Esophagus squamous epithelium (tissue), 5 donors: ENCODE measurements at regions not wholly inside any gene's neighbourhood (a gene's known extent, or its start where the extent isn't known, plus 50 kb on each side); places are given as distances from the start of the nearest gene placed in this dataset.

Experiments
- DNase-seq: peaks from one replicate; lab custom pipeline; 2025; lab: John Stamatoyannopoulos, UW
- H3K27ac ChIP-seq, 4 donors: fragments of 200-600 bp; sonication (generic); one replicate each; pipeline ENCODE4 v1.5.1; 2016 to 2019; ENCODE audit warnings: mild to moderate bottlenecking in 1 of 4
- H3K27me3 ChIP-seq, 4 donors: fragments of 200-600 bp; sonication (generic); 1 replicate in 3 of 4; 2 replicates in 1 of 4; pipeline versions ENCODE4 v1.5.1 to v1.6.0; 2017 to 2021; ENCODE audit warnings: antibody characterized with exemption in 1 of 4
- H3K36me3 ChIP-seq, 3 donors: fragments of 200-600 bp; sonication (generic); one replicate each; pipeline ENCODE4 v1.5.1; 2016 to 2019
- H3K4me1 ChIP-seq, 3 donors: fragments of 200-600 bp; sonication (generic); one replicate each; pipeline ENCODE4 v1.5.1; 2017 to 2019
- H3K4me3 ChIP-seq, 4 donors: fragments of 200-600 bp; sonication (generic); 1 replicate in 3 of 4; 2 replicates in 1 of 4; pipeline ENCODE4 v1.5.1; 2016 to 2019; ENCODE audit warnings: mild to moderate bottlenecking in 2 of 4, moderate library complexity in 1 of 4
- H3K9me3 ChIP-seq, 3 donors: fragments of 200-600 bp; sonication (generic); one replicate each; pipeline ENCODE4 v1.5.1; 2016 to 2019
- POLR2A ChIP-seq, 4 donors: fragments of 450-650 bp; IDR thresholded peaks; one replicate each; pipeline ENCODE4 v1.6.1; 2017; ENCODE audit warnings: antibody characterized with exemption in 4 of 4, mild to moderate bottlenecking in 4 of 4, moderate library complexity in 3 of 4
- WGBS, 2 donors: methylation state at CpG; one replicate each; pipeline ENCODE4 v1.1.5; 2018; 5-methylcytosine and 5-hydroxymethylcytosine counted together
- intact Hi-C: fragments of 100-400 bp; cut with DNase I; formaldehyde crosslinking; loops from one replicate; pipeline ENCODE4 v1.15.0; 2022
- TF ChIP-seq, protein P1 (sequence below), 6 experiments: fragments of 450-650 bp in 4 of 6; fragments of 200-600 bp in 2 of 6; sonication (generic) in 2 of 6; IDR thresholded peaks; one replicate each; pipeline ENCODE4 v1.5.1; 2016 to 2019; ENCODE audit warnings: antibody characterized with exemption in 6 of 6, mild to moderate bottlenecking in 4 of 6, moderate library complexity in 4 of 6
- donor health status: DM: yes; HTN: yes; CAD: no.

DNA sequence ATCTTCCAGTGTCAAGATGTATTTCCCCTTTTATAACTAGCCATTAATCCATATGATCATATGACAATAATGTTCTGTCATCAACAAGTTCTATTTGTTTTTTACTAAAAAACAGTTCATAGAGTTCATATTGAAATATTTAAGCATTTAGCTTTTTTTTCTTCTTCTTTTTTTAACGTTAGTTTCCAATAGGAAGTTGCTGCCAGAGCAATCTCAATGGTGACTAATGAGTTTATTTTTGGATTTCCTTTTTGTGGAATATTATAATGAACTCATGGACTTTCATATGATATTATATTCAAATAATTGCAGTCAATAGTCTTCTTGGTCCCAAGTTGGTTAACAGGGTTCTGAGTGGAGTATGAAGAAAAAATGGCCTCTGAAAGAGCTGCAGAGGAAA, 343.3 kb downstream of the BCKDHB start:
- no peaks in the 10 kb centered on the region for H3K27me3 ChIP-seq
- no peaks in the 10 kb centered on the region for H3K36me3 ChIP-seq
- no peak for TF ChIP-seq POLR2A (IDR thresholded peaks at IDR 0.05)
- intact Hi-C loops = no loop called here
- no peak overlapping the region for H3K27ac ChIP-seq
- no peaks in the 10 kb centered on the region for H3K9me3 ChIP-seq
- no peak for DNase-seq
- 9 to 14% methylated on average over 1 of the region's 1 CpG for WGBS, 2 donors
- peaks cover 5 to 21% (median 12%) of the 10 kb centered on the region in 3 donors for H3K4me1 ChIP-seq
- no peak overlapping the region for H3K4me3 ChIP-seq

DNA sequence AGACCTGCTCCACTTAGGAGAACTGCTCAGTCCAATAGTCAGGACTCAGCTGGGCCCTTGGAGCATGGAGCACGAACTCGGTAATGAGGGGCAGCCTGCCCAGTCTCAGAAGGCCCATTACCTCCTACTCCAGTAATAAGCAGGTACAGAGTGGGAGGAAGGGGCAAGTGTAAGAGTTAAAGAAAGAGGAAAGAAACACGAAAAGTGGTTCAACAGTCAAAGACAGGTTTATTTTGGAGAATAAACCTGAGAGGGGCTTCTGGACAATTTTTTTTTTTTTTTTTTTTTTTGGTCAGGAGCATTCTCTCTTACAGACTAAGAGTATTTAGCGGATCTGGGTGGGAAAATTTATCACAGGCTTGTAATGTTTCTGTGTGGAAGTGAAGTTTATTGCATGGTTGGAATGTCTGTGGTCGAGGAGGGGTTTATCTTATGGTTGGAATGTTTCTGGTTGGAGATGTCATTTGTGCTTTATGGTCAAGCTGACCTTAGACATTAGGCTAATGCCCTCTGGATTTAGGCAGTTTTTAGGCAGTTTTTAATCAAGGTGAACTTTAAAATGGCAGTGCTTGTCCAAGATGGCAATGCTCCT, 340.1 kb downstream of the BCKDHB start:
- WGBS, 2 donors = 90 to 92% methylated on average over 5 of the region's 5 CpGs
- Histone ChIP-seq H3K27me3 (no peaks in the 10 kb centered on the region), H3K27ac (no peak overlapping the region), H3K4me3 (no peak overlapping the region), H3K36me3 (no peaks in the 10 kb centered on the region), H3K4me1 (no peaks in the 10 kb centered on the region), H3K9me3 (no peaks in the 10 kb centered on the region)
- TF ChIP-seq, protein P1, sequence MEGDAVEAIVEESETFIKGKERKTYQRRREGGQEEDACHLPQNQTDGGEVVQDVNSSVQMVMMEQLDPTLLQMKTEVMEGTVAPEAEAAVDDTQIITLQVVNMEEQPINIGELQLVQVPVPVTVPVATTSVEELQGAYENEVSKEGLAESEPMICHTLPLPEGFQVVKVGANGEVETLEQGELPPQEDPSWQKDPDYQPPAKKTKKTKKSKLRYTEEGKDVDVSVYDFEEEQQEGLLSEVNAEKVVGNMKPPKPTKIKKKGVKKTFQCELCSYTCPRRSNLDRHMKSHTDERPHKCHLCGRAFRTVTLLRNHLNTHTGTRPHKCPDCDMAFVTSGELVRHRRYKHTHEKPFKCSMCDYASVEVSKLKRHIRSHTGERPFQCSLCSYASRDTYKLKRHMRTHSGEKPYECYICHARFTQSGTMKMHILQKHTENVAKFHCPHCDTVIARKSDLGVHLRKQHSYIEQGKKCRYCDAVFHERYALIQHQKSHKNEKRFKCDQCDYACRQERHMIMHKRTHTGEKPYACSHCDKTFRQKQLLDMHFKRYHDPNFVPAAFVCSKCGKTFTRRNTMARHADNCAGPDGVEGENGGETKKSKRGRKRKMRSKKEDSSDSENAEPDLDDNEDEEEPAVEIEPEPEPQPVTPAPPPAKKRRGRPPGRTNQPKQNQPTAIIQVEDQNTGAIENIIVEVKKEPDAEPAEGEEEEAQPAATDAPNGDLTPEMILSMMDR (IDR thresholded peaks at IDR 0.05) = no peak
- no peak for TF ChIP-seq POLR2A (IDR thresholded peaks at IDR 0.05)
- intact Hi-C loops = no loop called here
- no peak for DNase-seq

- Histone ChIP-seq H3K9me3 (no peaks in the 10 kb centered on the region), H3K36me3 (no peaks in the 10 kb centered on the region), H3K4me1 (peaks cover 0 to 5% (median 0%) of the 10 kb centered on the region in 3 donors), H3K4me3 (no peak overlapping the region), H3K27ac (no peak overlapping the region), H3K27me3 (no peaks in the 10 kb centered on the region)
- intact Hi-C loops = no loop called here
- DNase-seq = no peak
- no peak for TF ChIP-seq POLR2A (IDR thresholded peaks at IDR 0.05)
- TF ChIP-seq, protein P1 (IDR thresholded peaks at IDR 0.05) = no peak
Measured at GRCh38 chr6:80445751-80446150, 339.3 kb downstream of the BCKDHB start.

DNA sequence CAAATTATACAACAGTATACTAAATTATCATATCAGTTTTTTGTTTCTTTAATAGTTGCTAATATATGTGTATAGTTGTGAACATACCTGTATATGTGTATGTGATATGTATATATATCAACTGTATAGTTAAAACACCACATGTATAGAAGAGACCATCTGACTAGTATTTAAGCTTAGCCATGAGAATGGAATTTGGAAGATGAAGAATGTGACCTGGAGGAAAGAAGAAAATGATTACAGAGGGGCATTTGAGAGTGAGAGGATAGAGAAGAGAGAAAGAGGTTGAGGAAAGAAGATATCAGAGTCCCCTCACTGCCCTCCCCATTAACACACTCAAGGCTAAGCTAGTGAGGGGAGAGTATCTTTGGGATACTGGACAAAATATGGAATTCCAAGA, 335.9 kb downstream of the BCKDHB start:
- no peaks in the 10 kb centered on the region for H3K36me3 ChIP-seq
- intact Hi-C loops = no loop called here
- no peaks in the 10 kb centered on the region for H3K27me3 ChIP-seq
- peaks cover 0 to 17% (median 0%) of the 10 kb centered on the region in 3 donors for H3K4me1 ChIP-seq
- TF ChIP-seq, protein P1 (IDR thresholded peaks at IDR 0.05) = no peak
- H3K4me3 ChIP-seq = no peak overlapping the region
- H3K27ac ChIP-seq = no peak overlapping the region
- H3K9me3 ChIP-seq = no peaks in the 10 kb centered on the region
- no peak for DNase-seq

GRCh38 chr6:80441131-80441530, 334.7 kb downstream of the BCKDHB start:
- peaks cover 0 to 17% (median 0%) of the 10 kb centered on the region in 3 donors for H3K4me1 ChIP-seq
- no peaks in the 10 kb centered on the region for H3K36me3 ChIP-seq
- TF ChIP-seq POLR2A (IDR thresholded peaks at IDR 0.05) = no peak
- TF ChIP-seq, protein P1 (IDR thresholded peaks at IDR 0.05) = no peak
- DNase-seq = no peak
- H3K27me3 ChIP-seq = no peaks in the 10 kb centered on the region
- H3K27ac ChIP-seq = peak overlapping the region in 3 of 4 donors; percentile 56 to 71 (median 63)
- no peak overlapping the region for H3K4me3 ChIP-seq
- no peaks in the 10 kb centered on the region for H3K9me3 ChIP-seq
- intact Hi-C loops = no loop called here
